ENCODE measurements at regions not wholly inside any gene's neighbourhood (a gene's known extent, or its start where the extent isn't known, plus 50 kb on each side); places are given as distances from the start of the nearest gene placed in this dataset.

DNA sequence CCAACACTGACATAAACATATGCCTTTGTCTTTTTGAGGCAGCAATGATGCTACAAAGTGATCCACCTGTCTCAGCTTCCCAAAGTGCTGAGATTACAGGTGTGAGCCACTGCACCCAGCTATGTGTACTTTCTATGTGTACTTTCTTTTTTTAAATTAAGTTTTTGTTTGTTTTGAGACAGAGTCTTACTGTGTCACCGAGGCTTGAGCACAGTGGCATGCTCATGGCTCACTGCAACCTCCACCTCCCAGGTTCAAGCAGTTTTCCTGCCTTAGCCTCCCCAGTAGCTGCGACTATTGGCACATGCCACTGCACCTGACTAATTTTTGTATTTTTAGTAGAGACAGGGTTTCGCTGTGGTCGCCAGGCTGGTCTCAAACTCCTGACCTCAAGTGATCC is 172.5 kb upstream of the ALG10B start:
- TF ChIP-seq, protein P1, sequence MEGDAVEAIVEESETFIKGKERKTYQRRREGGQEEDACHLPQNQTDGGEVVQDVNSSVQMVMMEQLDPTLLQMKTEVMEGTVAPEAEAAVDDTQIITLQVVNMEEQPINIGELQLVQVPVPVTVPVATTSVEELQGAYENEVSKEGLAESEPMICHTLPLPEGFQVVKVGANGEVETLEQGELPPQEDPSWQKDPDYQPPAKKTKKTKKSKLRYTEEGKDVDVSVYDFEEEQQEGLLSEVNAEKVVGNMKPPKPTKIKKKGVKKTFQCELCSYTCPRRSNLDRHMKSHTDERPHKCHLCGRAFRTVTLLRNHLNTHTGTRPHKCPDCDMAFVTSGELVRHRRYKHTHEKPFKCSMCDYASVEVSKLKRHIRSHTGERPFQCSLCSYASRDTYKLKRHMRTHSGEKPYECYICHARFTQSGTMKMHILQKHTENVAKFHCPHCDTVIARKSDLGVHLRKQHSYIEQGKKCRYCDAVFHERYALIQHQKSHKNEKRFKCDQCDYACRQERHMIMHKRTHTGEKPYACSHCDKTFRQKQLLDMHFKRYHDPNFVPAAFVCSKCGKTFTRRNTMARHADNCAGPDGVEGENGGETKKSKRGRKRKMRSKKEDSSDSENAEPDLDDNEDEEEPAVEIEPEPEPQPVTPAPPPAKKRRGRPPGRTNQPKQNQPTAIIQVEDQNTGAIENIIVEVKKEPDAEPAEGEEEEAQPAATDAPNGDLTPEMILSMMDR (IDR thresholded peaks at IDR 0.05) = no peak
- TF ChIP-seq ZFX (IDR thresholded peaks at IDR 0.05; ENCODE audit: borderline replicate concordance) = no peak

All from 22Rv1 (cell line).